ENCODE measurements at regions not wholly inside any gene's neighbourhood (a gene's known extent, or its start where the extent isn't known, plus 50 kb on each side); places are given as distances from the start of the nearest gene placed in this dataset.

DNA sequence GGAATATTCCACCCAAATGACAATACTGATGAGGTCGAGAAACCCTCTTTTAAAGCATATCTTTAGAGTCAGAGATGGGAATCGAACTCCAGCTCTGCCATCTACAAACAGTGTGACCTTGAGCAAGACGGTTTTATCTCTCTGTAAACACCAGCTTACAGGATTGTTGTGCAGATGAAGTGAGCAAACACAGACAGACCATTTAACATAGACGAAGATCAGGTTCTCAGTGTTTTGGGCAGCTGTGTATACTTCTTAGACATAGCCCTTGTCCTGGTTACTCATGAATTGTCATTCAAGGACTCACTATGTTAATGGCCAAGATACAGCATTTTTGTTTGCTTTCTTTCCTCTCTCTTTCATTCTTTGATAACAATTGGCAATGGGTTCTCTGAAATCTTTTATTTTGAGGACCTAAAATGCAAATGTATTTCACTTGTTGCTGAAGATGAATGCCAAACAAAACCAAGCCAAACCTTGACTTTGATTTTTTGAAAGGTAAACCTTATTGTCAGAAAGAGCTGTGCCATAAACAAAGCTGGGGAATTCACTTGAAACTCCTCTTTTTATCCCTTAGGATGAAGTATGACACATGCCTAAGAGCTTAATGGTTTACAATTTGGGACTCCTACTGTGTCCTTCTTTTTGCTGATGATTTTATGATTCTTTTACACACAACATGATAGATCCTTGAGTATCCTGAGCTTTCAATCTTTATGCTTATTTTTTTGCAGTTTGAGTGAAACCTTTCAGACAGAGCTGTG, 250.0 kb upstream of the PDZRN3 start:
- H3K36me3 ChIP-seq = no peaks in the 10 kb centered on the region
- intact Hi-C loops (cut with DNase I; ENCODE audit: low total_unique reads) = no loop called here
- WGBS, 5 donors = 29 to 53% (median 41%) methylated on average over 4 of the region's 4 CpGs
- no peaks in the 10 kb centered on the region for H3K4me1 ChIP-seq
- no peak for TF ChIP-seq POLR2AphosphoS5 (IDR thresholded peaks at IDR 0.05)
- TF ChIP-seq, protein P1, sequence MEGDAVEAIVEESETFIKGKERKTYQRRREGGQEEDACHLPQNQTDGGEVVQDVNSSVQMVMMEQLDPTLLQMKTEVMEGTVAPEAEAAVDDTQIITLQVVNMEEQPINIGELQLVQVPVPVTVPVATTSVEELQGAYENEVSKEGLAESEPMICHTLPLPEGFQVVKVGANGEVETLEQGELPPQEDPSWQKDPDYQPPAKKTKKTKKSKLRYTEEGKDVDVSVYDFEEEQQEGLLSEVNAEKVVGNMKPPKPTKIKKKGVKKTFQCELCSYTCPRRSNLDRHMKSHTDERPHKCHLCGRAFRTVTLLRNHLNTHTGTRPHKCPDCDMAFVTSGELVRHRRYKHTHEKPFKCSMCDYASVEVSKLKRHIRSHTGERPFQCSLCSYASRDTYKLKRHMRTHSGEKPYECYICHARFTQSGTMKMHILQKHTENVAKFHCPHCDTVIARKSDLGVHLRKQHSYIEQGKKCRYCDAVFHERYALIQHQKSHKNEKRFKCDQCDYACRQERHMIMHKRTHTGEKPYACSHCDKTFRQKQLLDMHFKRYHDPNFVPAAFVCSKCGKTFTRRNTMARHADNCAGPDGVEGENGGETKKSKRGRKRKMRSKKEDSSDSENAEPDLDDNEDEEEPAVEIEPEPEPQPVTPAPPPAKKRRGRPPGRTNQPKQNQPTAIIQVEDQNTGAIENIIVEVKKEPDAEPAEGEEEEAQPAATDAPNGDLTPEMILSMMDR (IDR thresholded peaks at IDR 0.05) = no peak
- TF ChIP-seq EP300 (IDR thresholded peaks at IDR 0.05) = no peak
- no peak for TF ChIP-seq POLR2A (IDR thresholded peaks at IDR 0.05)
- no peak for DNase-seq
- H3K9me3 ChIP-seq = no peaks in the 10 kb centered on the region
- H3K4me3 ChIP-seq = no peak overlapping the region
- no peaks in the 10 kb centered on the region for H3K27me3 ChIP-seq
- no peak overlapping the region for H3K27ac ChIP-seq

DNA sequence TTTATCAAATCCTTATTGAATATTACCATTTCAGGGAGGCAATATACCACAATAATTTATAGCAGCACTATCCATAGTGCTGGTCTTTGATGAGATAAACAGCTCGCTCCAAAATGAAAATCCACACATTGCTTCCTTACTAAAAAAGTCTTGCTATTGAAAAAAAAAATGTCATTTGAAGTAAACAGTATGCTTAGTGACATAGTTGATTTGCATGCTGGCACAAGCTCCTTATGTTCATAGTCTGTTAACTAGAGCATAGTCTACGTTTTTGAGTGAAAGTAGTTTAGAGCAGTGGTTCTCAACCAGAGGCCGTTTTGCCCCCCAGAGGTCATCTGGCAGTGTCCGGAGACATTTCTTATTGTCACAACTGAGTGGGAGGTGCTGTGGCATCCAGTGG, 249.4 kb upstream of the PDZRN3 start:
- DNase-seq = no peak
- 60 to 67% (median 65%) methylated on average over 4 of the region's 4 CpGs for whole genome bisulfite sequencing, 5 donors
- Histone ChIP-seq H3K9me3 (no peaks in the 10 kb centered on the region), H3K4me3 (no peak overlapping the region), H3K27me3 (no peaks in the 10 kb centered on the region), H3K36me3 (no peaks in the 10 kb centered on the region), H3K27ac (no peak overlapping the region), H3K4me1 (no peaks in the 10 kb centered on the region)
- intact Hi-C loops (cut with DNase I; ENCODE audit: low total_unique reads) = no loop called here
- TF ChIP-seq POLR2AphosphoS5 (IDR thresholded peaks at IDR 0.05) (no peak), POLR2A (IDR thresholded peaks at IDR 0.05) (no peak), EP300 (IDR thresholded peaks at IDR 0.05) (no peak)
- TF ChIP-seq, protein P1 (IDR thresholded peaks at IDR 0.05) = no peak

DNA sequence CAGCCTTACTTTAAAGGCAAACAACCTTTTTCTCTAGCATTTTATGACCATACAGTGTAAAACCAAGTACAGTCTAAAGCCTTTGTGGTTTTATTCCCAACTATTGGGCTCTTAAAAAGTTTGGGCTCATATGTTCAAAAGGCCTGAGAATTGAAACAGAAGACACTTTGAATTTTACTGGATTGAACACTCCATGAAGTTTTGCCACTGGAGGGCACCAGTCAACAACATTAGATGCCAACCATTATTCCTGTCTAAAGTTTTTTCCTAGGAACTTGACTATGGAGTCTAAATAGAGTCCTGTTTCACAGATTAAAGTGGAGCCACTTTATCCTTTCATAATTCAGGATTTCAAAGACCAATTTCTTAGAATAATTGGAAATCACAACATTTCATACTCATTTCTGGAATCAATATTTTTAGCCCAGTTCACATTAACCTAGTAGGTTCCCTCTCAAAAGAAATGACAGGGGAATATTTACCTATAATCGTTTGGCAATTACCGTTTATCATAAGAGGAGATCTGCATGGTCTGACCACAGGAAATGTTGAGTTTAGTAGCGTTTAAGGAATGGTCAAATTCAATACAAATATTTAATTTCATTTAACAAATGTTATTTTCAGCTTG, 244.1 kb upstream of the PDZRN3 start:
- no peak for TF ChIP-seq EP300 (IDR thresholded peaks at IDR 0.05)
- TF ChIP-seq, protein P1 (IDR thresholded peaks at IDR 0.05) = peak in 4 of 7 experiments; percentile 14 to 47 (median 38)
- intact Hi-C loops (cut with DNase I; ENCODE audit: low total_unique reads) = no loop called here
- Histone ChIP-seq H3K4me1 (no peaks in the 10 kb centered on the region), H3K4me3 (no peak overlapping the region), H3K9me3 (no peaks in the 10 kb centered on the region), H3K36me3 (no peaks in the 10 kb centered on the region), H3K27me3 (no peaks in the 10 kb centered on the region), H3K27ac (no peak overlapping the region)
- peak; percentile 41 to 72 for DNase-seq
- 22 to 39% (median 32%) methylated on average over 3 of the region's 3 CpGs for WGBS, 5 donors

DNA sequence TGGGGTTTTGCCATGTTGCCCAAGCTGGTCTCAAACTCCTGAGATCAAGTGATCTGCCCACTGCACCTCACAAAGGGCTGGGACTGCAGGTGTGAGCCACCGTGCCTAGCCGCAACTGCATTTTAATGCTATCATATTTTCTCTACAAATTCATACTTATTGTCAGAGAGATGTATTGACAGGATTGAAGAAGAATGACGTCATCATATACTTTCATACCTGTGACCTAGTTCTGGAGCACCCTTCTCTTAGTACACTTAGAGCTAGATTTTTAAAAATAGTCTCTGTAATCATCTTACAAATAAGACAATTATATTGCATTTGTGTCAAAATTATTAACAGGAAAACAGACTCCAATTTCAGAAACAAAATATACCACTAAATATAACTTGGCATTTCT, 242.8 kb upstream of the PDZRN3 start:
- Histone ChIP-seq H3K4me1 (no peaks in the 10 kb centered on the region), H3K4me3 (no peak overlapping the region), H3K27me3 (no peaks in the 10 kb centered on the region), H3K9me3 (no peaks in the 10 kb centered on the region), H3K36me3 (no peaks in the 10 kb centered on the region), H3K27ac (no peak overlapping the region)
- TF ChIP-seq EP300 (IDR thresholded peaks at IDR 0.05) (no peak), POLR2A (IDR thresholded peaks at IDR 0.05) (no peak), POLR2AphosphoS5 (IDR thresholded peaks at IDR 0.05) (no peak)
- TF ChIP-seq, protein P1 (IDR thresholded peaks at IDR 0.05) = no peak
- intact Hi-C loops (cut with DNase I; ENCODE audit: low total_unique reads) = no loop called here
- 83 to 88% (median 85%) methylated on average over 3 of the region's 3 CpGs for WGBS, 5 donors
- DNase-seq = no peak

Data from stomach (tissue), 8 donors.